ENCODE measurements at regions not wholly inside any gene's neighbourhood (a gene's known extent, or its start where the extent isn't known, plus 50 kb on each side); places are given as distances from the start of the nearest gene placed in this dataset.

DNA sequence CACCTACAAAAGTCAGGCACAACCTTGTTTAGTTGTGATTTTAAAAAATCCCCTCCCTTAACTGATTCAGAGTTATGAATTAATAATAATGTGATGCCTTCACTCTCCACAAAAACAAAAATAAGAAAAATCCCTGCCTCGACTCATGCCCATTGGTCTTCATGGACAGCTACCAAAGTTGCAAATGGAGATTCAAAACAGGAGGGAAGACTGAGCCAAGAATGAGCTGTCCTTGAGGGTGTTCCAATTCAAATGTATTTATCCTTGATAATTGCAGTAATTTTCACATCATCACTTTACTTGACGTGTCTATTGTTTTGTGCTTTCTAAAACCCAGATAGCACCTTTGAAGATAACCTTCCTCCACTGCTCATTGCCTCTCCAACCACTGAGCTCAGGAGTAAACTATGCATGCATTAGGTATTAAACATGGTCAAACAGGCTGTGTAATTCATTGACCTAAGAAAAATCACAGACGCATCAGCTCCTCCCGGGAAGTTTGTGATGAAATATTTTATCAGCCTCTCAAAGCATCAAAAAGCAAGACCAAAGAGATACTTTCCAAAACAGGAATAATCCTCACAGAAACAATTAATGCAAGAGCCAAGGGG, 712.7 kb upstream of the IGFBP3 start:
- Histone ChIP-seq H3K9ac (ENCODE audit: low read length in 2 of 2) (no peak overlapping the region), H3K27me3 (ENCODE audit: control insufficient read depth in 1 of 2, insufficient read depth in 2 of 2, low read length in 2 of 2) (no peaks in the 10 kb centered on the region), H3K4me3 (ENCODE audit: low read length in 2 of 2) (no peak overlapping the region), H3K9me3 (ENCODE audit: control insufficient read depth in 2 of 2, low read length in 2 of 2) (no peaks in the 10 kb centered on the region), H3K27ac (ENCODE audit: low read length) (no peak overlapping the region), H3K36me3 (ENCODE audit: control insufficient read depth in 2 of 2, insufficient read depth in 2 of 2, low read length in 2 of 2) (no peaks in the 10 kb centered on the region), H3K4me1 (ENCODE audit: control insufficient read depth, insufficient read depth, low read length) (no peaks in the 10 kb centered on the region)

- no peaks in the 10 kb centered on the region for H3K27me3 ChIP-seq (ENCODE audit: control insufficient read depth in 1 of 2, insufficient read depth in 2 of 2, low read length in 2 of 2)
- H3K9me3 ChIP-seq (ENCODE audit: control insufficient read depth in 2 of 2, low read length in 2 of 2), result no peaks in the 10 kb centered on the region
- H3K36me3 ChIP-seq (ENCODE audit: control insufficient read depth in 2 of 2, insufficient read depth in 2 of 2, low read length in 2 of 2), result no peaks in the 10 kb centered on the region
- no peak overlapping the region for H3K27ac ChIP-seq (ENCODE audit: low read length)
- no peak overlapping the region for H3K4me3 ChIP-seq (ENCODE audit: low read length in 2 of 2)
- H3K4me1 ChIP-seq (ENCODE audit: control insufficient read depth, insufficient read depth, low read length), result no peaks in the 10 kb centered on the region
- no peak overlapping the region for H3K9ac ChIP-seq (ENCODE audit: low read length in 2 of 2)
These were observed 712.1 kb upstream of the IGFBP3 start for GRCh38 chr7:46633200-46633599.

DNA sequence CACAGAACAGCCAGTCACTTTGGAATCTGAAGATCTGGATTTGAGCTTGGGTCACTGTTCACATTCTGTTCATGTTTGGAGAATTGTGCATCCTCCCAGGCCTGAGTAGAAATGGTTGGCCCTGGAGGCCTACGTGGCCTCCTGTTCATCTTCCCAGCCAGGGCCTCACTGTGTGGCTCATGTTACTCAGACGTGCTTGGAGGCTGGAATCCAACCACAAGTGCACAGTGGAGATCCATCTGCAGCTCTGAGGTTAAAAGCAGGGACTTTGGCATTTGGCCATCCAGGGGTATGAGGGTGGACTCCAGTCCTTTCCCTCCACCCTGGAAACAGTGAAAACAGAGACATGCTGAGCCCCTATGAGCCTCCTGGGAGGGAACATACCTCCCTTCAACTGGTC, 709.0 kb upstream of the IGFBP3 start:
- Histone ChIP-seq H3K9me3 (ENCODE audit: control insufficient read depth in 2 of 2, low read length in 2 of 2) (no peaks in the 10 kb centered on the region), H3K4me3 (ENCODE audit: low read length in 2 of 2) (no peak overlapping the region), H3K4me1 (ENCODE audit: control insufficient read depth, insufficient read depth, low read length) (no peaks in the 10 kb centered on the region), H3K27me3 (ENCODE audit: control insufficient read depth in 1 of 2, insufficient read depth in 2 of 2, low read length in 2 of 2) (no peaks in the 10 kb centered on the region), H3K36me3 (ENCODE audit: control insufficient read depth in 2 of 2, insufficient read depth in 2 of 2, low read length in 2 of 2) (no peaks in the 10 kb centered on the region), H3K9ac (ENCODE audit: low read length in 2 of 2) (no peak overlapping the region), H3K27ac (ENCODE audit: low read length) (no peak overlapping the region)

- H3K27ac ChIP-seq (ENCODE audit: low read length), result no peak overlapping the region
- H3K4me3 ChIP-seq (ENCODE audit: low read length in 2 of 2), result no peak overlapping the region
- H3K27me3 ChIP-seq (ENCODE audit: control insufficient read depth in 1 of 2, insufficient read depth in 2 of 2, low read length in 2 of 2), result no peaks in the 10 kb centered on the region
- no peaks in the 10 kb centered on the region for H3K36me3 ChIP-seq (ENCODE audit: control insufficient read depth in 2 of 2, insufficient read depth in 2 of 2, low read length in 2 of 2)
- H3K9ac ChIP-seq (ENCODE audit: low read length in 2 of 2), result no peak overlapping the region
- H3K4me1 ChIP-seq (ENCODE audit: control insufficient read depth, insufficient read depth, low read length), result no peaks in the 10 kb centered on the region
- no peaks in the 10 kb centered on the region for H3K9me3 ChIP-seq (ENCODE audit: control insufficient read depth in 2 of 2, low read length in 2 of 2)
These were observed 707.3 kb upstream of the IGFBP3 start for GRCh38 chr7:46628389-46628788.

GRCh38 chr7:46626691-46627310, 705.7 kb upstream of the IGFBP3 start:
- H3K4me1 ChIP-seq (ENCODE audit: control insufficient read depth, insufficient read depth, low read length), result no peaks in the 10 kb centered on the region
- H3K4me3 ChIP-seq (ENCODE audit: low read length in 2 of 2), result no peak overlapping the region
- H3K36me3 ChIP-seq (ENCODE audit: control insufficient read depth in 2 of 2, insufficient read depth in 2 of 2, low read length in 2 of 2), result no peaks in the 10 kb centered on the region
- H3K9ac ChIP-seq (ENCODE audit: low read length in 2 of 2), result no peak overlapping the region
- H3K9me3 ChIP-seq (ENCODE audit: control insufficient read depth in 2 of 2, low read length in 2 of 2), result no peaks in the 10 kb centered on the region
- no peak overlapping the region for H3K27ac ChIP-seq (ENCODE audit: low read length)
- no peaks in the 10 kb centered on the region for H3K27me3 ChIP-seq (ENCODE audit: control insufficient read depth in 1 of 2, insufficient read depth in 2 of 2, low read length in 2 of 2)

GRCh38 chr7:46626261-46626660, 705.2 kb upstream of the IGFBP3 start:
- H3K4me3 ChIP-seq (ENCODE audit: low read length in 2 of 2), result no peak overlapping the region
- no peaks in the 10 kb centered on the region for H3K36me3 ChIP-seq (ENCODE audit: control insufficient read depth in 2 of 2, insufficient read depth in 2 of 2, low read length in 2 of 2)

GRCh38 chr7:46625032-46625431, 704.0 kb upstream of the IGFBP3 start:
- H3K4me3 ChIP-seq (ENCODE audit: low read length in 2 of 2), result no peak overlapping the region
- H3K36me3 ChIP-seq (ENCODE audit: control insufficient read depth in 2 of 2, insufficient read depth in 2 of 2, low read length in 2 of 2), result no peaks in the 10 kb centered on the region
- no peaks in the 10 kb centered on the region for H3K4me1 ChIP-seq (ENCODE audit: control insufficient read depth, insufficient read depth, low read length)
- H3K9me3 ChIP-seq (ENCODE audit: control insufficient read depth in 2 of 2, low read length in 2 of 2), result no peaks in the 10 kb centered on the region
- H3K27ac ChIP-seq (ENCODE audit: low read length), result no peak overlapping the region
- H3K9ac ChIP-seq (ENCODE audit: low read length in 2 of 2), result no peak overlapping the region
- no peaks in the 10 kb centered on the region for H3K27me3 ChIP-seq (ENCODE audit: control insufficient read depth in 1 of 2, insufficient read depth in 2 of 2, low read length in 2 of 2)

More at GRCh38 chr7:46626261-46626660, 705.2 kb upstream of the IGFBP3 start:
- H3K9me3 ChIP-seq (ENCODE audit: control insufficient read depth in 2 of 2, low read length in 2 of 2), result no peaks in the 10 kb centered on the region
- no peaks in the 10 kb centered on the region for H3K27me3 ChIP-seq (ENCODE audit: control insufficient read depth in 1 of 2, insufficient read depth in 2 of 2, low read length in 2 of 2)
- no peak overlapping the region for H3K27ac ChIP-seq (ENCODE audit: low read length)
- no peaks in the 10 kb centered on the region for H3K4me1 ChIP-seq (ENCODE audit: control insufficient read depth, insufficient read depth, low read length)
- no peak overlapping the region for H3K9ac ChIP-seq (ENCODE audit: low read length in 2 of 2)

DNA sequence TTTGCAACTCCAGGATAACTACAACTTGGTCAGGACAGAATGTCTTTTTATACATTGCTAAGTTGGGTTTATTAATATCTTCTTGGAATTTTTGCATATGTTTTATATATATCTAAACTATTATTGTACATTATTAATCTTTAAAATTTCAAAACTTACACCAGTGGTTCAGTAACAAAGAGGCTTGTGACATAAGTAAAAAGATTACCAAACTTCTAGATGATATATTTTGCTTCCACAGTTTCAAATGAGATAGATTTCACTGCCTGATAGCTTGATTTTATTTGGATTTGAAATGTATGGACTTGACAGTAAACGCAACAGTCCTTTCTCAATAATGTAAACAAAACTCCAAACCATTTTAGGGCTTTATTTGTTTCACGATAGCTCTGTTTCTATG, 701.2 kb upstream of the IGFBP3 start:
- Histone ChIP-seq H3K4me3 (ENCODE audit: low read length in 2 of 2) (no peak overlapping the region), H3K27me3 (ENCODE audit: control insufficient read depth in 1 of 2, insufficient read depth in 2 of 2, low read length in 2 of 2) (no peaks in the 10 kb centered on the region), H3K4me1 (ENCODE audit: control insufficient read depth, insufficient read depth, low read length) (no peaks in the 10 kb centered on the region), H3K9me3 (ENCODE audit: control insufficient read depth in 2 of 2, low read length in 2 of 2) (no peaks in the 10 kb centered on the region), H3K27ac (ENCODE audit: low read length) (no peak overlapping the region), H3K36me3 (ENCODE audit: control insufficient read depth in 2 of 2, insufficient read depth in 2 of 2, low read length in 2 of 2) (no peaks in the 10 kb centered on the region), H3K9ac (ENCODE audit: low read length in 2 of 2) (no peak overlapping the region)

- no peaks in the 10 kb centered on the region for H3K9me3 ChIP-seq (ENCODE audit: control insufficient read depth in 2 of 2, low read length in 2 of 2)
- H3K36me3 ChIP-seq (ENCODE audit: control insufficient read depth in 2 of 2, insufficient read depth in 2 of 2, low read length in 2 of 2), result no peaks in the 10 kb centered on the region
- no peaks in the 10 kb centered on the region for H3K27me3 ChIP-seq (ENCODE audit: control insufficient read depth in 1 of 2, insufficient read depth in 2 of 2, low read length in 2 of 2)
- no peak overlapping the region for H3K9ac ChIP-seq (ENCODE audit: low read length in 2 of 2)
- no peak overlapping the region for H3K4me3 ChIP-seq (ENCODE audit: low read length in 2 of 2)
- no peaks in the 10 kb centered on the region for H3K4me1 ChIP-seq (ENCODE audit: control insufficient read depth, insufficient read depth, low read length)
- no peak overlapping the region for H3K27ac ChIP-seq (ENCODE audit: low read length)
These were observed 698.7 kb upstream of the IGFBP3 start for GRCh38 chr7:46619723-46620310.

- Histone ChIP-seq H3K9ac (ENCODE audit: low read length in 2 of 2) (no peak overlapping the region), H3K4me3 (ENCODE audit: low read length in 2 of 2) (no peak overlapping the region), H3K4me1 (ENCODE audit: control insufficient read depth, insufficient read depth, low read length) (no peaks in the 10 kb centered on the region), H3K27ac (ENCODE audit: low read length) (no peak overlapping the region), H3K27me3 (ENCODE audit: control insufficient read depth in 1 of 2, insufficient read depth in 2 of 2, low read length in 2 of 2) (no peaks in the 10 kb centered on the region), H3K9me3 (ENCODE audit: control insufficient read depth in 2 of 2, low read length in 2 of 2) (no peaks in the 10 kb centered on the region), H3K36me3 (ENCODE audit: control insufficient read depth in 2 of 2, insufficient read depth in 2 of 2, low read length in 2 of 2) (no peaks in the 10 kb centered on the region)
These were observed 695.6 kb upstream of the IGFBP3 start for GRCh38 chr7:46616636-46617035.

DNA sequence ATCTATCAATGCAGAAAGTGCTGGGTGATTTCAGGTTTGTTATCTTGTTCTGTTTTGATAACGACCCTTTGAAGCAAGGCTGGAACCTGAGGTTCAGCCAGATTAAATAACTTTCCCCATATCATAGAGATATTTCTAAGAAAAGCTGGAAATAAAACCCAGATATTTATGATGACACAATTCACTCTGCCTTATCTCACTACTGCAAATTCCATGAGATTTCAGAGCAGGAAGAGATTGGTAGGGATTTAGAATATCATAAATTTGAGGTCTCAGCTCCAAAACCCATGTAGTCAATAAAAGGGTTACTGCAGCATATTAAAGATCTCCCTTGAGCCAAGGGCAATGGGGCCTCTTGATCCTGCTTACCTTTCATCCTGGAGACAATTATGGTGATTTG, 692.5 kb upstream of the IGFBP3 start:
- Histone ChIP-seq H3K9me3 (ENCODE audit: control insufficient read depth in 2 of 2, low read length in 2 of 2) (no peaks in the 10 kb centered on the region), H3K4me3 (ENCODE audit: low read length in 2 of 2) (no peak overlapping the region), H3K36me3 (ENCODE audit: control insufficient read depth in 2 of 2, insufficient read depth in 2 of 2, low read length in 2 of 2) (no peaks in the 10 kb centered on the region), H3K9ac (ENCODE audit: low read length in 2 of 2) (no peak overlapping the region), H3K27me3 (ENCODE audit: control insufficient read depth in 1 of 2, insufficient read depth in 2 of 2, low read length in 2 of 2) (no peaks in the 10 kb centered on the region), H3K27ac (ENCODE audit: low read length) (no peak overlapping the region), H3K4me1 (ENCODE audit: control insufficient read depth, insufficient read depth, low read length) (peaks cover 2% of the 10 kb centered on the region)
